HL-60 (cell line): ENCODE measurements at regions not wholly inside any gene's neighbourhood (a gene's known extent, or its start where the extent isn't known, plus 50 kb on each side); places are given as distances from the start of the nearest gene placed in this dataset.

Experiments used
- GABPA ChIP-seq: IDR thresholded peaks from 2 replicates; pipeline ENCODE4 v1.6.1; 2012; ENCODE audit warnings: low read depth
- POLR2AphosphoS5 ChIP-seq: IDR thresholded peaks from 2 replicates; pipeline ENCODE4 v1.6.1; 2012; ENCODE audit warnings: low read depth
- SPI1 ChIP-seq: IDR thresholded peaks from 2 replicates; pipeline ENCODE4 v1.6.1; 2012; ENCODE audit warnings: low read depth, mild to moderate bottlenecking, borderline replicate concordance
- TF ChIP-seq, protein P1 (sequence below): IDR thresholded peaks from one replicate; pipeline ENCODE4 v1.5.1; 2011; ENCODE audit warnings: low read length, control low read depth, inconsistent platforms; ENCODE audit not compliant: insufficient read depth
- TF ChIP-seq, protein P2 (sequence below): IDR thresholded peaks from 2 replicates; pipeline ENCODE4 v1.6.1; 2012; ENCODE audit warnings: low read depth; ENCODE audit not compliant: insufficient replicate concordance

DNA sequence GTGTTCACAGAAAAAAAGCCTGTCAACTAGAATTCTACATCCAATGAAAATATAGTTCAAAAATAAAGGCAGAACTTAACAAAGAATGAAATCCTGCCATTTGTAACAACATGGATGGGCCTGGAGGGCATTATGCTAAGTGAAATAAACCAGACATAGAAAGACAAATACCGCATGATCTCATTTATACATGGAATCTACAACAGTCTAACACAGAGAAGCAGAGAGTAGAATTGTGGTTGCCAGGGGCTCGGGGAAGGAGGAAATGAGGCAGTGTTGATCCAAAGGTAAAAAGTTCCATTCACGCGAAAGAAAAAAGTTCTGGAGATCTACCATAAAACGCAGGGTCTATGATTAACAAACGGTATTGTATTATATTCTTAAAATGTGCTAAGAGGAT lies 282.6 kb downstream of the MRPL39 start:
- TF ChIP-seq, protein P1, sequence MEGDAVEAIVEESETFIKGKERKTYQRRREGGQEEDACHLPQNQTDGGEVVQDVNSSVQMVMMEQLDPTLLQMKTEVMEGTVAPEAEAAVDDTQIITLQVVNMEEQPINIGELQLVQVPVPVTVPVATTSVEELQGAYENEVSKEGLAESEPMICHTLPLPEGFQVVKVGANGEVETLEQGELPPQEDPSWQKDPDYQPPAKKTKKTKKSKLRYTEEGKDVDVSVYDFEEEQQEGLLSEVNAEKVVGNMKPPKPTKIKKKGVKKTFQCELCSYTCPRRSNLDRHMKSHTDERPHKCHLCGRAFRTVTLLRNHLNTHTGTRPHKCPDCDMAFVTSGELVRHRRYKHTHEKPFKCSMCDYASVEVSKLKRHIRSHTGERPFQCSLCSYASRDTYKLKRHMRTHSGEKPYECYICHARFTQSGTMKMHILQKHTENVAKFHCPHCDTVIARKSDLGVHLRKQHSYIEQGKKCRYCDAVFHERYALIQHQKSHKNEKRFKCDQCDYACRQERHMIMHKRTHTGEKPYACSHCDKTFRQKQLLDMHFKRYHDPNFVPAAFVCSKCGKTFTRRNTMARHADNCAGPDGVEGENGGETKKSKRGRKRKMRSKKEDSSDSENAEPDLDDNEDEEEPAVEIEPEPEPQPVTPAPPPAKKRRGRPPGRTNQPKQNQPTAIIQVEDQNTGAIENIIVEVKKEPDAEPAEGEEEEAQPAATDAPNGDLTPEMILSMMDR, result no peak
- TF ChIP-seq POLR2AphosphoS5 (no peak), GABPA (no peak), SPI1 (no peak)
- TF ChIP-seq, protein P2, sequence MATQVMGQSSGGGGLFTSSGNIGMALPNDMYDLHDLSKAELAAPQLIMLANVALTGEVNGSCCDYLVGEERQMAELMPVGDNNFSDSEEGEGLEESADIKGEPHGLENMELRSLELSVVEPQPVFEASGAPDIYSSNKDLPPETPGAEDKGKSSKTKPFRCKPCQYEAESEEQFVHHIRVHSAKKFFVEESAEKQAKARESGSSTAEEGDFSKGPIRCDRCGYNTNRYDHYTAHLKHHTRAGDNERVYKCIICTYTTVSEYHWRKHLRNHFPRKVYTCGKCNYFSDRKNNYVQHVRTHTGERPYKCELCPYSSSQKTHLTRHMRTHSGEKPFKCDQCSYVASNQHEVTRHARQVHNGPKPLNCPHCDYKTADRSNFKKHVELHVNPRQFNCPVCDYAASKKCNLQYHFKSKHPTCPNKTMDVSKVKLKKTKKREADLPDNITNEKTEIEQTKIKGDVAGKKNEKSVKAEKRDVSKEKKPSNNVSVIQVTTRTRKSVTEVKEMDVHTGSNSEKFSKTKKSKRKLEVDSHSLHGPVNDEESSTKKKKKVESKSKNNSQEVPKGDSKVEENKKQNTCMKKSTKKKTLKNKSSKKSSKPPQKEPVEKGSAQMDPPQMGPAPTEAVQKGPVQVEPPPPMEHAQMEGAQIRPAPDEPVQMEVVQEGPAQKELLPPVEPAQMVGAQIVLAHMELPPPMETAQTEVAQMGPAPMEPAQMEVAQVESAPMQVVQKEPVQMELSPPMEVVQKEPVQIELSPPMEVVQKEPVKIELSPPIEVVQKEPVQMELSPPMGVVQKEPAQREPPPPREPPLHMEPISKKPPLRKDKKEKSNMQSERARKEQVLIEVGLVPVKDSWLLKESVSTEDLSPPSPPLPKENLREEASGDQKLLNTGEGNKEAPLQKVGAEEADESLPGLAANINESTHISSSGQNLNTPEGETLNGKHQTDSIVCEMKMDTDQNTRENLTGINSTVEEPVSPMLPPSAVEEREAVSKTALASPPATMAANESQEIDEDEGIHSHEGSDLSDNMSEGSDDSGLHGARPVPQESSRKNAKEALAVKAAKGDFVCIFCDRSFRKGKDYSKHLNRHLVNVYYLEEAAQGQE, result no peak
